ENCODE measurements at regions not wholly inside any gene's neighbourhood (a gene's known extent, or its start where the extent isn't known, plus 50 kb on each side); places are given as distances from the start of the nearest gene placed in this dataset.

DNA sequence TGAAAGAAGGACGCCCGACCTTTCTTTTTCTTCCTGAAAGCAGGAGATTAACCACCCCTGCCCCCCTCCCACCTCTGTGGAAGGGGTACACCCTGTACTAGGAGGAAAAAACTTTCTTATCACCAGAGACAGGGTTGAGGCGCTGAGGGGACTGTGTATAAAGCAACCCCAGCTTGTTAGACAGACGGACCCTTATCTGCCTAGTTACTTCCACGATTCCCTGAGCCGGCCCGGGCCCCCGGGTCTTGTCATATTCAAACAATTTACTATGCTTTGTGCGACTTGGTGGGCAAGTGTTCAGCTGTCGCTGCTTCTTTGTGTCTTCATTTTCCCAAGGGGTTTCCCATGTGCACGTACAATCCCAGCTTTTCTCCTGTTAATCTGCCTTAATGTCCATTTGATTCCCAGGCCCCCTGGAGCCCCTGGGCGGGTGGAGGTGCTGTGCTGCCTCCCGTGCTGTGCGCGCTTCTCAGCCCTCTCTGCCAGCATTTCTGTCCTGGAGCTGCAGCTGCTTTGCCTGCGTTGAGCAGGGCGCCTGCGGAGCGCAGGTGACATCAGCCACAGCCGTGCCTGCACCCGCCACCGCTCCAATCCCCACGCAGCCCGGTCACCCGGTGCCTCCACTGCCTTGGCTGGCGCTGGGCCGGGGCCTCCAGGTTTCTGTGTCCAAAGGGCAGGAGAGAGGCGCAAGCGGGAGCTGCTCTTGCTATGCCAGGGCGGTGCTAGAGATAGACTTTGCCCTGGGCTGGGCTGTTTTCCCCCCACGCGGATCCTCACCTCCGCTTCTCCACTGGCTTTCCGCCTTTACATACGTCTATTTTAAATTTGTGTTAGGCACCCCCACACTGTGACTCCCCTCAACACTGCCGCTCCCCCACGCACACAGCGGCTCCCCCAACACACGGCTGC is 96.2 kb downstream of the TTLL2 start:
- TF ChIP-seq, protein P1, sequence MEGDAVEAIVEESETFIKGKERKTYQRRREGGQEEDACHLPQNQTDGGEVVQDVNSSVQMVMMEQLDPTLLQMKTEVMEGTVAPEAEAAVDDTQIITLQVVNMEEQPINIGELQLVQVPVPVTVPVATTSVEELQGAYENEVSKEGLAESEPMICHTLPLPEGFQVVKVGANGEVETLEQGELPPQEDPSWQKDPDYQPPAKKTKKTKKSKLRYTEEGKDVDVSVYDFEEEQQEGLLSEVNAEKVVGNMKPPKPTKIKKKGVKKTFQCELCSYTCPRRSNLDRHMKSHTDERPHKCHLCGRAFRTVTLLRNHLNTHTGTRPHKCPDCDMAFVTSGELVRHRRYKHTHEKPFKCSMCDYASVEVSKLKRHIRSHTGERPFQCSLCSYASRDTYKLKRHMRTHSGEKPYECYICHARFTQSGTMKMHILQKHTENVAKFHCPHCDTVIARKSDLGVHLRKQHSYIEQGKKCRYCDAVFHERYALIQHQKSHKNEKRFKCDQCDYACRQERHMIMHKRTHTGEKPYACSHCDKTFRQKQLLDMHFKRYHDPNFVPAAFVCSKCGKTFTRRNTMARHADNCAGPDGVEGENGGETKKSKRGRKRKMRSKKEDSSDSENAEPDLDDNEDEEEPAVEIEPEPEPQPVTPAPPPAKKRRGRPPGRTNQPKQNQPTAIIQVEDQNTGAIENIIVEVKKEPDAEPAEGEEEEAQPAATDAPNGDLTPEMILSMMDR (IDR thresholded peaks at IDR 0.05; ENCODE audit: low read depth, low read length): no peak
- no peak for TF ChIP-seq POLR2A (IDR thresholded peaks at IDR 0.05; ENCODE audit: extremely low read depth, insufficient read length)

Measured in NB4 (cell line).